OCI-LY3 (cell line): ENCODE measurements at regions not wholly inside any gene's neighbourhood (a gene's known extent, or its start where the extent isn't known, plus 50 kb on each side); places are given as distances from the start of the nearest gene placed in this dataset.

Source experiments
- EZH2phosphoT487 ChIP-seq: fragments of 200-600 bp; shearing (Covaris generic); IDR thresholded peaks from 2 replicates; pipeline ENCODE4 v1.6.1; 2018; ENCODE audit warnings: antibody characterized with exemption, mixed run types, low read depth
- TF ChIP-seq, protein P1 (sequence below): fragments of 200-600, 300-600 bp; sonication (generic); IDR thresholded peaks from 2 replicates; pipeline ENCODE4 v1.5.1; 2014; ENCODE audit warnings: antibody characterized with exemption, low read length, low read depth

DNA sequence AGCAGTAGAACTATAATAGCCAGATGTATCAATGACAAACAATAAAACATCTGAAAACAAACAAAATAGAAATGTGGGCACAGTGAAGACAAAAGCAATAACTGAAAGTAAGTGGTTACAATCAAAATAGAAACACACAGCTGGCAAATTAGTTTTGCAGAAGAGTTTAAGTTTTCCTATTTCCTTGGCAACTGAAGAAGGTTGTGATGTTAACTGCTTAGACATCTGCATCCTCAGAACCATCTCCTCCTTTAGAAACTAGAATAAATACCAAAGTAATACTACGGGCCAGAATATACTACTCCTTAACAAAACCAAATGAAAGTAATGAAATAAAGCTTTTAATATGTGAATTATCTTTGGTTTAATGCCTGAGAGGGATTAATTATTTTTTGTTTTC, 605.5 kb downstream of the LTN1 start:
- TF ChIP-seq, protein P1, sequence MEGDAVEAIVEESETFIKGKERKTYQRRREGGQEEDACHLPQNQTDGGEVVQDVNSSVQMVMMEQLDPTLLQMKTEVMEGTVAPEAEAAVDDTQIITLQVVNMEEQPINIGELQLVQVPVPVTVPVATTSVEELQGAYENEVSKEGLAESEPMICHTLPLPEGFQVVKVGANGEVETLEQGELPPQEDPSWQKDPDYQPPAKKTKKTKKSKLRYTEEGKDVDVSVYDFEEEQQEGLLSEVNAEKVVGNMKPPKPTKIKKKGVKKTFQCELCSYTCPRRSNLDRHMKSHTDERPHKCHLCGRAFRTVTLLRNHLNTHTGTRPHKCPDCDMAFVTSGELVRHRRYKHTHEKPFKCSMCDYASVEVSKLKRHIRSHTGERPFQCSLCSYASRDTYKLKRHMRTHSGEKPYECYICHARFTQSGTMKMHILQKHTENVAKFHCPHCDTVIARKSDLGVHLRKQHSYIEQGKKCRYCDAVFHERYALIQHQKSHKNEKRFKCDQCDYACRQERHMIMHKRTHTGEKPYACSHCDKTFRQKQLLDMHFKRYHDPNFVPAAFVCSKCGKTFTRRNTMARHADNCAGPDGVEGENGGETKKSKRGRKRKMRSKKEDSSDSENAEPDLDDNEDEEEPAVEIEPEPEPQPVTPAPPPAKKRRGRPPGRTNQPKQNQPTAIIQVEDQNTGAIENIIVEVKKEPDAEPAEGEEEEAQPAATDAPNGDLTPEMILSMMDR = no peak
- TF ChIP-seq EZH2phosphoT487 = no peak
